ENCODE measurements at regions not wholly inside any gene's neighbourhood (a gene's known extent, or its start where the extent isn't known, plus 50 kb on each side); places are given as distances from the start of the nearest gene placed in this dataset.

DNA sequence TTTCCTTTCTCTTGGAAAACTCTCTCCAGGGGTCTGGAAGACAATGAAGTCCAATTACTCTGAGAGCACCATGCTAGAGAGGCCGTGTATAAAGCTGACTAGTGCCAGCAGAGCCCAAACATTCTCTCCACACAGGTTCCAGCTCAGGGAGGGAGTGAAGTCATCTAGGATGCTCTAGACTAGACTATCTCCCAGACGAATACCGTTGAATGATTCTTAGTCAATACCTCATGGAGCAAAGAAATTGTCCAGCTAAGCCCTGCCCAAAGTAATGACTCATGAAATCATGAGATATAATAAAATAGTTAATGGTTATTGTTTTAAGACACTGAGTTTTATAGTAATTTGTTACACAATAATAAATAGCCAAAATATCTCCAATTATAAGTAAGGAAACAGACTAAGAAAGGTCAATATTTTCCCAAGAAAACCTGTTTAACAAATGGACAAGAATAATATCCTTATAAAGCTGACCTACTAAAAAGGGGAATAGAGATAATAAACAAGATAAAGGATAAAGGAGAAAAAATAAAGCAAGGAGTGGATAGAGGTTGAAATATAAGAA lies 163.9 kb upstream of the LRRC7 start:
- H3K9ac ChIP-seq, result no peak overlapping the region
- H3K9me3 ChIP-seq (ENCODE audit: low read depth), result no peaks in the 10 kb centered on the region
- H3F3A ChIP-seq (ENCODE audit: insufficient read depth), result no peaks in the 10 kb centered on the region
- H3K36me3 ChIP-seq (ENCODE audit: low read depth), result no peaks in the 10 kb centered on the region
- no peak for DNase-seq
- no peak overlapping the region for H3K4me3 ChIP-seq
- H3K79me2 ChIP-seq (ENCODE audit: insufficient read depth), result no peaks in the 10 kb centered on the region
- TF ChIP-seq EZH2 (IDR thresholded peaks at IDR 0.05; ENCODE audit: insufficient read depth, poor library complexity, severe bottlenecking), result no peak
- TF ChIP-seq EZH2phosphoT487 (IDR thresholded peaks at IDR 0.05; ENCODE audit: insufficient read depth, low read depth), result no peak
- no peaks in the 10 kb centered on the region for H3K9me2 ChIP-seq (ENCODE audit: insufficient read depth)
- H4K20me1 ChIP-seq (ENCODE audit: insufficient read depth), result no peaks in the 10 kb centered on the region
- no peak overlapping the region for H3K4me2 ChIP-seq (ENCODE audit: unreplicated experiment)
- H3K4me1 ChIP-seq (ENCODE audit: insufficient read depth), result no peaks in the 10 kb centered on the region
- 26% methylated on average over 3 of the region's 3 CpGs for WGBS, 2 experiments (ENCODE audit: low coverage in 1 of 2, low lambda C conversion rate in 2 of 2, missing lambda C conversion rate in 2 of 2)
- no peak overlapping the region for H2AFZ ChIP-seq
- no peaks in the 10 kb centered on the region for H3K27me3 ChIP-seq (replicated peaks; ENCODE audit: insufficient read depth)
- in situ Hi-C loops (cut with MboI), result no loop called here
- H3K27ac ChIP-seq, result no peak overlapping the region

- TF ChIP-seq EZH2phosphoT487 (IDR thresholded peaks at IDR 0.05; ENCODE audit: insufficient read depth, low read depth) (no peak), EZH2 (IDR thresholded peaks at IDR 0.05; ENCODE audit: insufficient read depth, poor library complexity, severe bottlenecking) (no peak)
These were observed 163.2 kb upstream of the LRRC7 start for GRCh38 chr1:69404486-69404885.

GRCh38 chr1:69406244-69406643 lies 161.5 kb upstream of the LRRC7 start:
- Histone ChIP-seq H3K4me1 (ENCODE audit: insufficient read depth) (no peaks in the 10 kb centered on the region), H3K27me3 (replicated peaks; ENCODE audit: insufficient read depth) (no peaks in the 10 kb centered on the region), H3K9ac (no peak overlapping the region), H2AFZ (no peak overlapping the region), H3K9me2 (ENCODE audit: insufficient read depth) (no peaks in the 10 kb centered on the region), H3F3A (ENCODE audit: insufficient read depth) (no peaks in the 10 kb centered on the region), H3K4me3 (no peak overlapping the region), H3K9me3 (ENCODE audit: low read depth) (no peaks in the 10 kb centered on the region), H3K4me2 (ENCODE audit: unreplicated experiment) (no peak overlapping the region), H4K20me1 (ENCODE audit: insufficient read depth) (no peaks in the 10 kb centered on the region), H3K27ac (no peak overlapping the region), H3K79me2 (ENCODE audit: insufficient read depth) (no peaks in the 10 kb centered on the region), H3K36me3 (ENCODE audit: low read depth) (no peaks in the 10 kb centered on the region)
- no peak for TF ChIP-seq EZH2 (IDR thresholded peaks at IDR 0.05; ENCODE audit: insufficient read depth, poor library complexity, severe bottlenecking)
- no peak for TF ChIP-seq EZH2phosphoT487 (IDR thresholded peaks at IDR 0.05; ENCODE audit: insufficient read depth, low read depth)
- in situ Hi-C loops (cut with MboI), result no loop called here
- DNase-seq, result no peak
- 41 to 53% methylated on average over 3 of the region's 3 CpGs for WGBS, 2 experiments (ENCODE audit: low coverage in 1 of 2, low lambda C conversion rate in 2 of 2, missing lambda C conversion rate in 2 of 2)

More at GRCh38 chr1:69404486-69404885, 163.2 kb upstream of the LRRC7 start:
- H3K4me2 ChIP-seq (ENCODE audit: unreplicated experiment), result no peak overlapping the region
- H3K9me2 ChIP-seq (ENCODE audit: insufficient read depth), result no peaks in the 10 kb centered on the region
- H3K79me2 ChIP-seq (ENCODE audit: insufficient read depth), result no peaks in the 10 kb centered on the region
- no peaks in the 10 kb centered on the region for H3K36me3 ChIP-seq (ENCODE audit: low read depth)
- no peak overlapping the region for H3K9ac ChIP-seq
- H3K4me3 ChIP-seq, result no peak overlapping the region
- no peaks in the 10 kb centered on the region for H3F3A ChIP-seq (ENCODE audit: insufficient read depth)
- H3K4me1 ChIP-seq (ENCODE audit: insufficient read depth), result no peaks in the 10 kb centered on the region
- DNase-seq, result no peak
- H2AFZ ChIP-seq, result no peak overlapping the region
- no peak overlapping the region for H3K27ac ChIP-seq
- no peaks in the 10 kb centered on the region for H4K20me1 ChIP-seq (ENCODE audit: insufficient read depth)
- in situ Hi-C loops (cut with MboI), result no loop called here
- no peaks in the 10 kb centered on the region for H3K27me3 ChIP-seq (replicated peaks; ENCODE audit: insufficient read depth)
- WGBS, 2 experiments (ENCODE audit: low coverage in 1 of 2, low lambda C conversion rate in 2 of 2, missing lambda C conversion rate in 2 of 2), result 29 to 52% methylated on average over 1 of the region's 1 CpG
- no peaks in the 10 kb centered on the region for H3K9me3 ChIP-seq (ENCODE audit: low read depth)

DNA sequence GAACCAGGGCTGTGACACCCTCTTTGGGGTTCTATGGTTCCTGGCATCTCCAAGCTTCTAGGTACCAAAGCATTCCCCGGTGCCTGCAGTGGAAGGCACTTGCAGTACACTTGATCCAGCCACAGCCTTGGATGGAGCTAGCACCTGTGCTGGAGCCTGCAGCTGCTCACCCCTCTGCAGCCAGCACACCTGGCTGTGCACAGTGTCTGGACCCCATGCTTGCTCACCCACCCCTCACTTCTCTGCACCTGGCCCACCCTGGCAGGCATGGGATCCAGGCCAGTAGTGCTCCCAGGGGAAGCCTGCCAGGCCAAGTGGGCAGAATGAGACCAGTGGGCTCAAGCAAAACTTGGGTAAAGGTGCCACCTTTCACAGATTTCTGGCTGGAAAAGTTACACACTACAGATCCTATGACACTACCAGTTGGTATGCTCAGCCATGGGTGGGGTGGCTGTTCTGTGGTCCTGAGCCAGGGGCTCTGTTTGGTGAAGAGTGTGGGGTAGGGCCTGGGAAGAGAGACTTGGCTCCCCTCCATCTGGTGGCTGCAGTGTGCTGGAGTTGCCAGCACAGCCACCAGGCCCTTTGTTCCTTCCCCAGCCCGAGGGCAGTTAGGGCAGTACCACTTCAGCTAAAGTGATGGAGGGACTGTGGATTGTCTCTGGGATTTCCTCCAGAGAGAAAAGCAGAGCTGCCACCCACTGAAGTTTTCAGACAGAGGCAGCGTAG lies 157.8 kb upstream of the LRRC7 start:
- Histone ChIP-seq H3K9me3 (ENCODE audit: low read depth) (no peaks in the 10 kb centered on the region), H3K27me3 (replicated peaks; ENCODE audit: insufficient read depth) (no peaks in the 10 kb centered on the region), H3K27ac (no peak overlapping the region), H3K36me3 (ENCODE audit: low read depth) (no peaks in the 10 kb centered on the region), H3K4me3 (no peak overlapping the region), H3K9ac (no peak overlapping the region), H3K4me1 (ENCODE audit: insufficient read depth) (no peaks in the 10 kb centered on the region), H3K9me2 (ENCODE audit: insufficient read depth) (no peaks in the 10 kb centered on the region), H3K79me2 (ENCODE audit: insufficient read depth) (no peaks in the 10 kb centered on the region), H2AFZ (no peak overlapping the region), H4K20me1 (ENCODE audit: insufficient read depth) (no peaks in the 10 kb centered on the region), H3K4me2 (ENCODE audit: unreplicated experiment) (no peak overlapping the region), H3F3A (ENCODE audit: insufficient read depth) (no peaks in the 10 kb centered on the region)
- DNase-seq, result no peak
- 23 to 35% methylated on average over 3 of the region's 3 CpGs for WGBS, 2 experiments (ENCODE audit: low coverage in 1 of 2, low lambda C conversion rate in 2 of 2, missing lambda C conversion rate in 2 of 2)
- in situ Hi-C loops (cut with MboI), result no loop called here
- TF ChIP-seq EZH2 (IDR thresholded peaks at IDR 0.05; ENCODE audit: insufficient read depth, poor library complexity, severe bottlenecking), result no peak
- no peak for TF ChIP-seq EZH2phosphoT487 (IDR thresholded peaks at IDR 0.05; ENCODE audit: insufficient read depth, low read depth)

All from GM23248 (cell line).